ENCODE measurements at regions not wholly inside any gene's neighbourhood (a gene's known extent, or its start where the extent isn't known, plus 50 kb on each side); places are given as distances from the start of the nearest gene placed in this dataset.

DNA sequence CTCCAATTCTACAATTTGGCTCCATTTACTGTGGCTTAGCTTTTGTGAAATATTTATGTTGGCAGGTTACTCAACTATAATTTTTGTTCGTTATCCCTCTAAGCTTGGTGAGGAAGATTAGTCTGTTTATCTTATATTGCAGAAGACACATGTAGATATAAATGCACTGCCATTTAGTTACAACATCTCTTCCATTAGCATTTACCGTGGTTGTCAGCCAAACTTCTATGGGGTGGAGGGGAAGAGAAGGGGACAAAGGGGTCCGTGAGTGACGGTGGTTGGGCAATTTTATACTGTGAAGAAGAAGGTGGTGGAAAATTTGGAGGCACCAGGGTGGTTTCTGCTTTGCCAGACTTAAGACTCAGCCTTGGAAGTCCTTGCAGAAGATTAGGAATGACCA, 117.6 kb upstream of the CXCR4 start:
- CTCF ChIA-PET: no interaction called here
- no peaks in the 10 kb centered on the region; a peak in 1 of 4 replicates for H3K4me1 ChIP-seq (ENCODE audit: control insufficient read depth in 1 of 2, insufficient read depth in 2 of 2, low read depth in 1 of 2, low read length in 1 of 2)
- H3K9ac ChIP-seq: no peak overlapping the region
- no peaks in the 10 kb centered on the region for H3K27me3 ChIP-seq (ENCODE audit: insufficient read depth)
- H3K79me2 ChIP-seq (ENCODE audit: insufficient read depth): no peaks in the 10 kb centered on the region
- H3K36me3 ChIP-seq (replicated peaks in 1 of 2; ENCODE audit: control insufficient read depth in 1 of 2, insufficient read depth in 2 of 2, low read length in 1 of 2): no peaks in the 10 kb centered on the region
- no peak overlapping the region for H3K4me2 ChIP-seq
- no peaks in the 10 kb centered on the region for H3K9me2 ChIP-seq
- POLR2A ChIA-PET: no interaction called here
- H2AFZ ChIP-seq (ENCODE audit: low read depth): no peak overlapping the region
- no peak overlapping the region for H3K4me3 ChIP-seq (ENCODE audit: low read depth in 2 of 2, low read length in 1 of 2)
- TF ChIP-seq GABPA (IDR thresholded peaks at IDR 0.05; ENCODE audit: low read depth) (no peak), EP300 (IDR thresholded peaks at IDR 0.05; ENCODE audit: borderline replicate concordance in 1 of 2, low read depth in 1 of 2, low read length in 1 of 2) (no peak), CHD2 (IDR thresholded peaks at IDR 0.05; ENCODE audit: low read length, partially characterized antibody) (no peak), SMC3 (IDR thresholded peaks at IDR 0.05; ENCODE audit: low read depth, low read length) (no peak), FOSL2 (IDR thresholded peaks at IDR 0.05; ENCODE audit: borderline replicate concordance, low read depth) (no peak), TEAD4 (IDR thresholded peaks at IDR 0.05; ENCODE audit: borderline replicate concordance, insufficient read depth) (no peak), YY1 (IDR thresholded peaks at IDR 0.05; ENCODE audit: low read depth) (no peak), NRF1 (IDR thresholded peaks at IDR 0.05; ENCODE audit: low read depth, low read length) (no peak), POLR2AphosphoS5 (IDR thresholded peaks at IDR 0.05; ENCODE audit: low read depth, low read length) (no peak), TAF1 (IDR thresholded peaks at IDR 0.05; ENCODE audit: borderline replicate concordance, low read depth, low read length) (no peak), RAD21 (IDR thresholded peaks at IDR 0.05; ENCODE audit: low read length) (no peak), MEF2A (IDR thresholded peaks at IDR 0.05; ENCODE audit: borderline replicate concordance, low read depth) (no peak), TCF12 (IDR thresholded peaks at IDR 0.05) (no peak), FOXM1 (IDR thresholded peaks at IDR 0.05; ENCODE audit: low read depth) (no peak), NFIC (IDR thresholded peaks at IDR 0.05; ENCODE audit: borderline replicate concordance) (no peak)
- TF ChIP-seq, protein P1, sequence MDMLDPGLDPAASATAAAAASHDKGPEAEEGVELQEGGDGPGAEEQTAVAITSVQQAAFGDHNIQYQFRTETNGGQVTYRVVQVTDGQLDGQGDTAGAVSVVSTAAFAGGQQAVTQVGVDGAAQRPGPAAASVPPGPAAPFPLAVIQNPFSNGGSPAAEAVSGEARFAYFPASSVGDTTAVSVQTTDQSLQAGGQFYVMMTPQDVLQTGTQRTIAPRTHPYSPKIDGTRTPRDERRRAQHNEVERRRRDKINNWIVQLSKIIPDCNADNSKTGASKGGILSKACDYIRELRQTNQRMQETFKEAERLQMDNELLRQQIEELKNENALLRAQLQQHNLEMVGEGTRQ (IDR thresholded peaks at IDR 0.05; ENCODE audit: borderline replicate concordance, low read depth, low read length): no peak
- TF ChIP-seq, protein P2, sequence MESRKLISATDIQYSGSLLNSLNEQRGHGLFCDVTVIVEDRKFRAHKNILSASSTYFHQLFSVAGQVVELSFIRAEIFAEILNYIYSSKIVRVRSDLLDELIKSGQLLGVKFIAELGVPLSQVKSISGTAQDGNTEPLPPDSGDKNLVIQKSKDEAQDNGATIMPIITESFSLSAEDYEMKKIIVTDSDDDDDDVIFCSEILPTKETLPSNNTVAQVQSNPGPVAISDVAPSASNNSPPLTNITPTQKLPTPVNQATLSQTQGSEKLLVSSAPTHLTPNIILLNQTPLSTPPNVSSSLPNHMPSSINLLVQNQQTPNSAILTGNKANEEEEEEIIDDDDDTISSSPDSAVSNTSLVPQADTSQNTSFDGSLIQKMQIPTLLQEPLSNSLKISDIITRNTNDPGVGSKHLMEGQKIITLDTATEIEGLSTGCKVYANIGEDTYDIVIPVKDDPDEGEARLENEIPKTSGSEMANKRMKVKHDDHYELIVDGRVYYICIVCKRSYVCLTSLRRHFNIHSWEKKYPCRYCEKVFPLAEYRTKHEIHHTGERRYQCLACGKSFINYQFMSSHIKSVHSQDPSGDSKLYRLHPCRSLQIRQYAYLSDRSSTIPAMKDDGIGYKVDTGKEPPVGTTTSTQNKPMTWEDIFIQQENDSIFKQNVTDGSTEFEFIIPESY (IDR thresholded peaks at IDR 0.05; ENCODE audit: borderline replicate concordance, low read depth): no peak
- TF ChIP-seq, protein P3, sequence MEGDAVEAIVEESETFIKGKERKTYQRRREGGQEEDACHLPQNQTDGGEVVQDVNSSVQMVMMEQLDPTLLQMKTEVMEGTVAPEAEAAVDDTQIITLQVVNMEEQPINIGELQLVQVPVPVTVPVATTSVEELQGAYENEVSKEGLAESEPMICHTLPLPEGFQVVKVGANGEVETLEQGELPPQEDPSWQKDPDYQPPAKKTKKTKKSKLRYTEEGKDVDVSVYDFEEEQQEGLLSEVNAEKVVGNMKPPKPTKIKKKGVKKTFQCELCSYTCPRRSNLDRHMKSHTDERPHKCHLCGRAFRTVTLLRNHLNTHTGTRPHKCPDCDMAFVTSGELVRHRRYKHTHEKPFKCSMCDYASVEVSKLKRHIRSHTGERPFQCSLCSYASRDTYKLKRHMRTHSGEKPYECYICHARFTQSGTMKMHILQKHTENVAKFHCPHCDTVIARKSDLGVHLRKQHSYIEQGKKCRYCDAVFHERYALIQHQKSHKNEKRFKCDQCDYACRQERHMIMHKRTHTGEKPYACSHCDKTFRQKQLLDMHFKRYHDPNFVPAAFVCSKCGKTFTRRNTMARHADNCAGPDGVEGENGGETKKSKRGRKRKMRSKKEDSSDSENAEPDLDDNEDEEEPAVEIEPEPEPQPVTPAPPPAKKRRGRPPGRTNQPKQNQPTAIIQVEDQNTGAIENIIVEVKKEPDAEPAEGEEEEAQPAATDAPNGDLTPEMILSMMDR (IDR thresholded peaks at IDR 0.05): no peak
- TF ChIP-seq, protein P4, sequence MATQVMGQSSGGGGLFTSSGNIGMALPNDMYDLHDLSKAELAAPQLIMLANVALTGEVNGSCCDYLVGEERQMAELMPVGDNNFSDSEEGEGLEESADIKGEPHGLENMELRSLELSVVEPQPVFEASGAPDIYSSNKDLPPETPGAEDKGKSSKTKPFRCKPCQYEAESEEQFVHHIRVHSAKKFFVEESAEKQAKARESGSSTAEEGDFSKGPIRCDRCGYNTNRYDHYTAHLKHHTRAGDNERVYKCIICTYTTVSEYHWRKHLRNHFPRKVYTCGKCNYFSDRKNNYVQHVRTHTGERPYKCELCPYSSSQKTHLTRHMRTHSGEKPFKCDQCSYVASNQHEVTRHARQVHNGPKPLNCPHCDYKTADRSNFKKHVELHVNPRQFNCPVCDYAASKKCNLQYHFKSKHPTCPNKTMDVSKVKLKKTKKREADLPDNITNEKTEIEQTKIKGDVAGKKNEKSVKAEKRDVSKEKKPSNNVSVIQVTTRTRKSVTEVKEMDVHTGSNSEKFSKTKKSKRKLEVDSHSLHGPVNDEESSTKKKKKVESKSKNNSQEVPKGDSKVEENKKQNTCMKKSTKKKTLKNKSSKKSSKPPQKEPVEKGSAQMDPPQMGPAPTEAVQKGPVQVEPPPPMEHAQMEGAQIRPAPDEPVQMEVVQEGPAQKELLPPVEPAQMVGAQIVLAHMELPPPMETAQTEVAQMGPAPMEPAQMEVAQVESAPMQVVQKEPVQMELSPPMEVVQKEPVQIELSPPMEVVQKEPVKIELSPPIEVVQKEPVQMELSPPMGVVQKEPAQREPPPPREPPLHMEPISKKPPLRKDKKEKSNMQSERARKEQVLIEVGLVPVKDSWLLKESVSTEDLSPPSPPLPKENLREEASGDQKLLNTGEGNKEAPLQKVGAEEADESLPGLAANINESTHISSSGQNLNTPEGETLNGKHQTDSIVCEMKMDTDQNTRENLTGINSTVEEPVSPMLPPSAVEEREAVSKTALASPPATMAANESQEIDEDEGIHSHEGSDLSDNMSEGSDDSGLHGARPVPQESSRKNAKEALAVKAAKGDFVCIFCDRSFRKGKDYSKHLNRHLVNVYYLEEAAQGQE (IDR thresholded peaks at IDR 0.05; ENCODE audit: low read depth, low read length): no peak
- TF ChIP-seq, protein P5, sequence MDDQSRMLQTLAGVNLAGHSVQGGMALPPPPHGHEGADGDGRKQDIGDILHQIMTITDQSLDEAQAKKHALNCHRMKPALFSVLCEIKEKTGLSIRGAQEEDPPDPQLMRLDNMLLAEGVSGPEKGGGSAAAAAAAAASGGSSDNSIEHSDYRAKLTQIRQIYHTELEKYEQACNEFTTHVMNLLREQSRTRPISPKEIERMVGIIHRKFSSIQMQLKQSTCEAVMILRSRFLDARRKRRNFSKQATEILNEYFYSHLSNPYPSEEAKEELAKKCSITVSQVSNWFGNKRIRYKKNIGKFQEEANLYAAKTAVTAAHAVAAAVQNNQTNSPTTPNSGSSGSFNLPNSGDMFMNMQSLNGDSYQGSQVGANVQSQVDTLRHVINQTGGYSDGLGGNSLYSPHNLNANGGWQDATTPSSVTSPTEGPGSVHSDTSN (IDR thresholded peaks at IDR 0.05): no peak
- DNase-seq: no peak
- 54% methylated on average over 4 of the region's 4 CpGs for WGBS (ENCODE audit: low lambda C conversion rate)
- no peaks in the 10 kb centered on the region for H3K9me3 ChIP-seq
- no peaks in the 10 kb centered on the region for H3F3A ChIP-seq (replicated peaks; ENCODE audit: insufficient read depth)
- H3K27ac ChIP-seq (ENCODE audit: low read depth in 2 of 2, low read length in 1 of 2): no peak overlapping the region
- no peaks in the 10 kb centered on the region for H4K20me1 ChIP-seq (ENCODE audit: insufficient read depth)
